HepG2 (cell line): ENCODE measurements at regions not wholly inside any gene's neighbourhood (a gene's known extent, or its start where the extent isn't known, plus 50 kb on each side); places are given as distances from the start of the nearest gene placed in this dataset.

Experiments used
- ATAC-seq: fragments of 200-7000 bp; cut with Tn5 transposase; 3 replicates; pipeline ENCODE4 v1.9.1; 2020; ENCODE audit warnings: mild to moderate bottlenecking, moderate library complexity
- BruUV-seq: library from RNA; stranded (reverse); fragments of 400-500 nt; replicated peaks from 2 replicates; lab custom pipeline; 2021; lab: Mats Ljungman, UMichigan
- CTCF ChIA-PET: fragments of 300-600 bp; formaldehyde crosslinking; extraction: SDS; loops from one replicate; lab custom pipeline; 2021; ENCODE audit warnings: low total read pairs, inconsistent platforms, low intra/inter-chr PET ratio; lab: Yijun Ruan, JAX
- POLR2A ChIA-PET: fragments of 350-600 bp; sonication (Branson Sonifier 250); formaldehyde crosslinking; loops from one replicate; lab custom pipeline; 2020; ENCODE audit warnings: antibody characterized with exemption, inconsistent platforms; lab: Yijun Ruan, JAX
- DNase-seq: peaks from one replicate; pipeline ENCODE4 v3.0.0-alpha.2; 2015; ENCODE audit warnings: low spot score
- FAIRE-seq: peaks from 3 replicates; lab custom pipeline; 2011; peaks lifted over from hg19 to GRCh38; lab: Jason Lieb, UNC
- H2AFZ ChIP-seq: one replicate; pipeline ENCODE4 v1.6.1; 2011; ENCODE audit warnings: low read length, inconsistent platforms
- H3K27ac ChIP-seq: fragments of 300-600 bp; 3 replicates; pipeline ENCODE4 v1.8.0; 2011; ENCODE audit warnings: mixed run types, mild to moderate bottlenecking, mixed read lengths, low read length, inconsistent platforms; ENCODE audit not compliant: insufficient read depth; ENCODE audit errors: extremely low read length
- H3K27me3 ChIP-seq, 2 experiments: fragments of 200-600 bp in 1 of 2; 2 replicates in 1 of 2; 3 replicates in 1 of 2; pipeline versions ENCODE4 v1.6.0 to v1.8.0; 2011; ENCODE audit warnings: low read length in 2 of 2, mild to moderate bottlenecking in 2 of 2, moderate library complexity in 2 of 2, inconsistent platforms in 1 of 2; ENCODE audit not compliant: insufficient read depth in 2 of 2, control insufficient read depth in 1 of 2
- H3K36me3 ChIP-seq, 2 experiments: fragments of 200-600 bp in 1 of 2; replicated peaks in 1 of 2; 2 replicates in 1 of 2; 3 replicates in 1 of 2; pipeline versions ENCODE4 v1.5.1 to v1.8.0; 2011; ENCODE audit warnings: low read length in 2 of 2, inconsistent platforms in 1 of 2; ENCODE audit not compliant: insufficient read depth in 2 of 2, control insufficient read depth in 1 of 2
- H3K4me1 ChIP-seq: 2 replicates; pipeline ENCODE4 v1.5.1; 2012; ENCODE audit warnings: low read length, inconsistent platforms; ENCODE audit not compliant: insufficient read depth
- H3K4me2 ChIP-seq: 2 replicates; pipeline ENCODE4 v1.6.0; 2011; ENCODE audit warnings: low read depth, low read length, inconsistent platforms
- H3K4me3 ChIP-seq, 3 experiments: fragments of 200-600 bp in 1 of 3; sonication (generic), shearing (Covaris generic) in 1 of 3; replicated peaks in 1 of 3; 2 replicates each; pipeline ENCODE4 v1.5.1; 2011 to 2016; ENCODE audit warnings: low read length in 3 of 3, inconsistent platforms in 2 of 3, low read depth in 2 of 3, mild to moderate bottlenecking in 2 of 3, control low read depth in 1 of 3, mixed read lengths in 1 of 3; ENCODE audit not compliant: insufficient read depth in 1 of 3
- H3K79me2 ChIP-seq: one replicate; pipeline ENCODE4 v1.6.1; 2011; ENCODE audit warnings: low read length, inconsistent platforms; ENCODE audit not compliant: insufficient read depth
- H3K9ac ChIP-seq: 2 replicates; pipeline ENCODE4 v1.6.0; 2011; ENCODE audit warnings: mild to moderate bottlenecking, low read depth, low read length, inconsistent platforms; ENCODE audit not compliant: insufficient read depth
- H3K9me3 ChIP-seq: 2 replicates; pipeline ENCODE4 v1.5.1; 2012; ENCODE audit warnings: mild to moderate bottlenecking, low read length
- H4K20me1 ChIP-seq: 2 replicates; pipeline ENCODE4 v1.6.0; 2011; ENCODE audit warnings: inconsistent platforms, mild to moderate bottlenecking, low read length, moderate library complexity; ENCODE audit not compliant: insufficient read depth
- DNMT1 ChIP-seq: sonication (generic); formaldehyde crosslinking; IDR thresholded peaks from 2 replicates; pipeline ENCODE4 v1.5.1; 2020; ENCODE audit warnings: mild to moderate bottlenecking, missing genetic modification reagents
- GTF3A ChIP-seq: sonication (generic); formaldehyde crosslinking; conservative IDR thresholded peaks from 2 replicates; pipeline ENCODE4 v1.4.0; 2020; ENCODE audit warnings: mild to moderate bottlenecking, missing genetic modification reagents
- HNRNPLL ChIP-seq: fragments of 200-400 bp; formaldehyde crosslinking; IDR thresholded peaks from 2 replicates; pipeline ENCODE4 v1.6.1; 2017; ENCODE audit warnings: mild to moderate bottlenecking, low read depth, low read length; ENCODE audit not compliant: poor library complexity, severe bottlenecking
- KDM3A ChIP-seq: IDR thresholded peaks from 2 replicates; pipeline ENCODE4 v1.6.1; 2018; ENCODE audit warnings: low read depth, missing compliant biosample characterization
- RARG ChIP-seq: sonication (generic); formaldehyde crosslinking; IDR thresholded peaks from 2 replicates; pipeline ENCODE4 v1.4.0; 2020; ENCODE audit warnings: low read depth, mild to moderate bottlenecking, missing genetic modification reagents
- SKI ChIP-seq: fragments of 450-650 bp; IDR thresholded peaks from one replicate; pipeline ENCODE4 v1.6.1; 2018; ENCODE audit warnings: mild to moderate bottlenecking; ENCODE audit not compliant: partially characterized antibody
- SOX5 ChIP-seq: IDR thresholded peaks from 2 replicates; pipeline ENCODE4 v1.6.1; 2016; ENCODE audit warnings: borderline replicate concordance
- SP140L ChIP-seq: sonication (generic); formaldehyde crosslinking; IDR thresholded peaks from 2 replicates; pipeline ENCODE4 v1.4.0; 2020; ENCODE audit warnings: missing genetic modification reagents, borderline replicate concordance
- ZNF235 ChIP-seq: sonication (generic); formaldehyde crosslinking; IDR thresholded peaks from 2 replicates; pipeline ENCODE4 v1.8.1; 2023; ENCODE audit warnings: mild to moderate bottlenecking, missing genetic modification reagents, borderline replicate concordance
- ZNF616 ChIP-seq: sonication (generic); formaldehyde crosslinking; IDR thresholded peaks from 2 replicates; pipeline ENCODE4 v1.5.0; 2020; ENCODE audit warnings: low read depth, mild to moderate bottlenecking, missing genetic modification reagents
- ZNF766 ChIP-seq: sonication (generic); formaldehyde crosslinking; IDR thresholded peaks from 2 replicates; pipeline ENCODE4 v1.5.0; 2020; ENCODE audit warnings: missing genetic modification reagents, borderline replicate concordance
- WGBS: methylation state at CpG from one replicate; pipeline ENCODE4 v1.1.6; 2017; ENCODE audit warnings: low lambda C conversion rate; 5-methylcytosine and 5-hydroxymethylcytosine counted together
- in situ Hi-C: cut with HindIII; loops from 2 replicates; pipeline ENCODE4 v1.10.0; 2017; ENCODE audit warnings: low pct_unique_long_range_greater_than_20kb; ENCODE audit not compliant: extremely low pct_ligation_motif_present
- intact Hi-C: fragments of 100-400 bp; cut with micrococcal nuclease; formaldehyde crosslinking; loops from one replicate; pipeline ENCODE4 v1.10.0; 2022; ENCODE audit not compliant: unreplicated experiment
- TF ChIP-seq, protein P1 (sequence below): sonication (generic); formaldehyde crosslinking; IDR thresholded peaks from 2 replicates; pipeline ENCODE4 v1.4.0; 2020; ENCODE audit warnings: mild to moderate bottlenecking, missing genetic modification reagents
- TF ChIP-seq, protein P2 (sequence below): IDR thresholded peaks from 2 replicates; pipeline ENCODE4 v1.6.1; 2016; ENCODE audit warnings: low read depth

DNA sequence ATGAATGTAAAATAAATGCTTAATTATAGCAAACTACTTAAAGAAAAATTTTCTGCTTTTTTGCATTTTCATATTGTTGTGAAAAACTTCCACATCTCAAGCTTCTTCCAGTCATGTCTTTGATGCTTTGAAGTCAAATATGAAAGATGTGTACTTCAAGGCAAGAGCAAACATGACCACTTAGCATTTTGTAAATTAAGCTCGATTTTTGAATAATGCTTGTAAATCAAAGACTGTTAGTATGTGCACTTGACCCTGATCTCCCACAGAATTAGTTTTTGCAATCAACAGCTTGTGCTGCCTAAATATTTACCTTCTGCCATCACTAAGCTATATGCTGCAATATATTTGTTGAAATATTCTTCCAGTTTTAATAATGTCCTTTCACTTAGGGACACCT is 486.1 kb upstream of the ID2 start:
- no peaks in the 10 kb centered on the region for H4K20me1 ChIP-seq
- no peak overlapping the region for H2AFZ ChIP-seq
- CTCF ChIA-PET = no interaction called here
- POLR2A ChIA-PET = no interaction called here
- no peak overlapping the region for H3K9ac ChIP-seq
- ATAC-seq = no peak
- 3% methylated on average over 1 of the region's 1 CpG for WGBS
- DNase-seq = no peak
- peaks cover 11% of the 10 kb centered on the region for H3K4me1 ChIP-seq
- in situ Hi-C loops (no loop called here), intact Hi-C loops (no loop called here)
- H3K79me2 ChIP-seq = no peaks in the 10 kb centered on the region
- no peak overlapping the region for H3K27ac ChIP-seq
- H3K4me2 ChIP-seq = no peak overlapping the region
- FAIRE-seq = peak; percentile 26
- no peak overlapping the region for H3K4me3 ChIP-seq
- peaks cover 0 to 31% of the 10 kb centered on the region in 2 experiments; a peak in 3 of 5 replicates for H3K27me3 ChIP-seq
- no peaks in the 10 kb centered on the region for H3K36me3 ChIP-seq
- BruUV-seq = no TSS peak
- no peaks in the 10 kb centered on the region for H3K9me3 ChIP-seq
- no peak for TF ChIP-seq HNRNPLL
- no peak for TF ChIP-seq SP140L
- no peak for TF ChIP-seq KDM3A
- no peak for TF ChIP-seq DNMT1 (CRISPR knock-in tag)
- TF ChIP-seq GTF3A (CRISPR knock-in tag) = no peak
- TF ChIP-seq, protein P1, sequence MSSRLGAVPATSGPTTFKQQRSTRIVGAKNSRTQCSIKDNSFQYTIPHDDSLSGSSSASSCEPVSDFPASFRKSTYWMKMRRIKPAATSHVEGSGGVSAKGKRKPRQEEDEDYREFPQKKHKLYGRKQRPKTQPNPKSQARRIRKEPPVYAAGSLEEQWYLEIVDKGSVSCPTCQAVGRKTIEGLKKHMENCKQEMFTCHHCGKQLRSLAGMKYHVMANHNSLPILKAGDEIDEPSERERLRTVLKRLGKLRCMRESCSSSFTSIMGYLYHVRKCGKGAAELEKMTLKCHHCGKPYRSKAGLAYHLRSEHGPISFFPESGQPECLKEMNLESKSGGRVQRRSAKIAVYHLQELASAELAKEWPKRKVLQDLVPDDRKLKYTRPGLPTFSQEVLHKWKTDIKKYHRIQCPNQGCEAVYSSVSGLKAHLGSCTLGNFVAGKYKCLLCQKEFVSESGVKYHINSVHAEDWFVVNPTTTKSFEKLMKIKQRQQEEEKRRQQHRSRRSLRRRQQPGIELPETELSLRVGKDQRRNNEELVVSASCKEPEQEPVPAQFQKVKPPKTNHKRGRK (CRISPR knock-in tag) = no peak
- no peak for TF ChIP-seq SOX5 (CRISPR knock-in tag)
- TF ChIP-seq ZNF766 (CRISPR knock-in tag) = no peak
- no peak for TF ChIP-seq ZNF235
- no peak for TF ChIP-seq ZNF616
- TF ChIP-seq RARG (CRISPR knock-in tag) = no peak
- TF ChIP-seq, protein P2, sequence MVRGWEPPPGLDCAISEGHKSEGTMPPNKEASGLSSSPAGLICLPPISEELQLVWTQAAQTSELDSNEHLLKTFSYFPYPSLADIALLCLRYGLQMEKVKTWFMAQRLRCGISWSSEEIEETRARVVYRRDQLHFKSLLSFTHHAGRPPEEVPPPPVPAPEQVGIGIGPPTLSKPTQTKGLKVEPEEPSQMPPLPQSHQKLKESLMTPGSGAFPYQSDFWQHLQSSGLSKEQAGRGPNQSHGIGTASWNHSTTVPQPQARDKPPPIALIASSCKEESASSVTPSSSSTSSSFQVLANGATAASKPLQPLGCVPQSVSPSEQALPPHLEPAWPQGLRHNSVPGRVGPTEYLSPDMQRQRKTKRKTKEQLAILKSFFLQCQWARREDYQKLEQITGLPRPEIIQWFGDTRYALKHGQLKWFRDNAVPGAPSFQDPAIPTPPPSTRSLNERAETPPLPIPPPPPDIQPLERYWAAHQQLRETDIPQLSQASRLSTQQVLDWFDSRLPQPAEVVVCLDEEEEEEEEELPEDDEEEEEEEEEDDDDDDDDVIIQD (CRISPR knock-in tag) = no peak
- no peak for TF ChIP-seq SKI
